NCI-H82 treated with DMSO at 0.1 percent for 48 hours (cell line): ENCODE measurements at regions not wholly inside any gene's neighbourhood (a gene's known extent, or its start where the extent isn't known, plus 50 kb on each side); places are given as distances from the start of the nearest gene placed in this dataset.

Experiments used
- DNase-seq: peaks from one replicate; lab custom pipeline; 2025; ENCODE audit not compliant: unreplicated experiment; lab: John Stamatoyannopoulos, UW

- DNase-seq: no peak
Observed at GRCh38 chr4:71237641-71238040, 101.2 kb upstream of the SLC4A4 start.

- no peak for DNase-seq
Observed at GRCh38 chr4:71239365-71239764, 99.5 kb upstream of the SLC4A4 start.

GRCh38 chr4:71240094-71240493 lies 98.7 kb upstream of the SLC4A4 start:
- DNase-seq: no peak

GRCh38 chr4:71241501-71242288 lies 97.1 kb upstream of the SLC4A4 start:
- DNase-seq: no peak

GRCh38 chr4:71243091-71243833 lies 95.6 kb upstream of the SLC4A4 start:
- no peak for DNase-seq

GRCh38 chr4:71247706-71248105 lies 91.1 kb upstream of the SLC4A4 start:
- no peak for DNase-seq

- no peak for DNase-seq
Observed at GRCh38 chr4:71251261-71251660, 87.6 kb upstream of the SLC4A4 start.

- no peak for DNase-seq
Observed at GRCh38 chr4:71253545-71253944, 85.3 kb upstream of the SLC4A4 start.

- no peak for DNase-seq
Observed at GRCh38 chr4:71254451-71255012, 84.3 kb upstream of the SLC4A4 start.

- DNase-seq: no peak
Observed at GRCh38 chr4:71255976-71256375, 82.8 kb upstream of the SLC4A4 start.

GRCh38 chr4:71257761-71258160 lies 81.1 kb upstream of the SLC4A4 start:
- DNase-seq: no peak

- DNase-seq: no peak
Observed at GRCh38 chr4:71258323-71258722, 80.5 kb upstream of the SLC4A4 start.

- no peak for DNase-seq
Observed at GRCh38 chr4:71259280-71259679, 79.5 kb upstream of the SLC4A4 start.

- no peak for DNase-seq
Observed at GRCh38 chr4:71259911-71260331, 78.9 kb upstream of the SLC4A4 start.

- no peak for DNase-seq
Observed at GRCh38 chr4:71260544-71260943, 78.3 kb upstream of the SLC4A4 start.

- DNase-seq: no peak
Observed at GRCh38 chr4:71261001-71261400, 77.8 kb upstream of the SLC4A4 start.

- DNase-seq: no peak
Observed at GRCh38 chr4:71261633-71262121, 77.1 kb upstream of the SLC4A4 start.

GRCh38 chr4:71262161-71262560 lies 76.7 kb upstream of the SLC4A4 start:
- DNase-seq: no peak

- no peak for DNase-seq
Observed at GRCh38 chr4:71266090-71266794, 72.6 kb upstream of the SLC4A4 start.

GRCh38 chr4:71267244-71267643 lies 71.6 kb upstream of the SLC4A4 start:
- no peak for DNase-seq

- no peak for DNase-seq
Observed at GRCh38 chr4:71268166-71268565, 70.7 kb upstream of the SLC4A4 start.
